ENCODE measurements at regions not wholly inside any gene's neighbourhood (a gene's known extent, or its start where the extent isn't known, plus 50 kb on each side); places are given as distances from the start of the nearest gene placed in this dataset.
A peak's percentile ranks its signal among the peaks of the same experiment; 100 is the strongest.
"Not testable (repeated sequence)": the region's sequence is repeated elsewhere in the genome, so short reads cannot be mapped to it uniquely, and the experiment has no call there.

DNA sequence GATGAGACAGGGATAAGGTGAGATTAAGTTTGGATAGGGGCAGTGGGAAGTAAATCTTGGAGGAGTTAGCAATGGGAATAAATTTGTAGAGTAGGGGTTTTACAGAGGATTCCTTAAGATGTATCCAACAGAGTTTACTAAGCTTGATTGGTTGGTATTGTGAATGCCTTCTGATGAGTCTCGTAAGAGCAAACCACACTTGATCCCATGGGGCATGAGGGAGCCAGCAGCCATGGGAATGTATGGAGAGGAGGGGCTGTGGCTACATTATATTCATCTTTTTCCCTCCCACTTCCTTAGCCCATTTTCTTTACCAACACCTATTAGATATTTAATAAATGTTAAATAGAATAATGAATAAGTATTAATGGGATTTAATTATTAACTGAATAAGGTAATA, 126.6 kb upstream of the NDST3 start:
- Histone ChIP-seq H3K9ac (ENCODE audit: low read depth, low read length, poor library complexity) (no peak overlapping the region), H3K4me2 (ENCODE audit: insufficient read depth, low read length, poor library complexity, severe bottlenecking) (no peak overlapping the region), H3K27ac (replicated peaks; ENCODE audit: low read length) (no peak overlapping the region), H3K9me3 (replicated peaks in 1 of 2; ENCODE audit: control insufficient read depth in 2 of 2, insufficient read depth in 1 of 2, low read depth in 1 of 2, low read length in 2 of 2) (no peaks in the 10 kb centered on the region), H2BK120ac (ENCODE audit: low read depth, low read length) (no peak overlapping the region), H3K14ac (ENCODE audit: low read length) (no peak overlapping the region), H4K8ac (ENCODE audit: low read depth, low read length) (no peak overlapping the region), H3K4ac (ENCODE audit: low read length) (no peak overlapping the region), H2BK5ac (ENCODE audit: low read length) (no peak overlapping the region), H2AK5ac (ENCODE audit: low read depth, low read length) (no peak overlapping the region), H2BK12ac (ENCODE audit: low read length) (no peak overlapping the region), H2AFZ (ENCODE audit: low read length) (no peak overlapping the region), H4K91ac (ENCODE audit: low read depth, low read length, poor library complexity) (no peak overlapping the region), H3K27me3 (ENCODE audit: control insufficient read depth in 3 of 3, insufficient read depth in 3 of 3, low read depth in 1 of 3, low read length in 3 of 3) (no peaks in the 10 kb centered on the region), H3K79me1 (ENCODE audit: low read depth, low read length) (no peaks in the 10 kb centered on the region), H3K36me3 (replicated peaks in 1 of 2; ENCODE audit: control insufficient read depth in 2 of 2, insufficient read depth in 2 of 2, low read length in 2 of 2) (no peaks in the 10 kb centered on the region), H3K18ac (ENCODE audit: low read length) (no peak overlapping the region), H3K4me3 (ENCODE audit: low read length in 2 of 2) (no peak overlapping the region), H3K23ac (ENCODE audit: low read depth, low read length, poor library complexity) (no peak overlapping the region), H3K4me1 (ENCODE audit: control insufficient read depth in 2 of 2, insufficient read depth in 1 of 2, low read depth in 1 of 2, low read length in 2 of 2) (peaks cover 0 to 1% of the 10 kb centered on the region in 2 donors), H2BK15ac (ENCODE audit: low read length) (no peak overlapping the region)
- DNase-seq (ENCODE audit: low spot score), result no peak
- WGBS, 2 donors (ENCODE audit: extremely low coverage in 2 of 2, insufficient read length in 2 of 2, insufficient replicate concordance in 1 of 2), result no CpG with 5 or more reads among the region's 1 CpG

DNA sequence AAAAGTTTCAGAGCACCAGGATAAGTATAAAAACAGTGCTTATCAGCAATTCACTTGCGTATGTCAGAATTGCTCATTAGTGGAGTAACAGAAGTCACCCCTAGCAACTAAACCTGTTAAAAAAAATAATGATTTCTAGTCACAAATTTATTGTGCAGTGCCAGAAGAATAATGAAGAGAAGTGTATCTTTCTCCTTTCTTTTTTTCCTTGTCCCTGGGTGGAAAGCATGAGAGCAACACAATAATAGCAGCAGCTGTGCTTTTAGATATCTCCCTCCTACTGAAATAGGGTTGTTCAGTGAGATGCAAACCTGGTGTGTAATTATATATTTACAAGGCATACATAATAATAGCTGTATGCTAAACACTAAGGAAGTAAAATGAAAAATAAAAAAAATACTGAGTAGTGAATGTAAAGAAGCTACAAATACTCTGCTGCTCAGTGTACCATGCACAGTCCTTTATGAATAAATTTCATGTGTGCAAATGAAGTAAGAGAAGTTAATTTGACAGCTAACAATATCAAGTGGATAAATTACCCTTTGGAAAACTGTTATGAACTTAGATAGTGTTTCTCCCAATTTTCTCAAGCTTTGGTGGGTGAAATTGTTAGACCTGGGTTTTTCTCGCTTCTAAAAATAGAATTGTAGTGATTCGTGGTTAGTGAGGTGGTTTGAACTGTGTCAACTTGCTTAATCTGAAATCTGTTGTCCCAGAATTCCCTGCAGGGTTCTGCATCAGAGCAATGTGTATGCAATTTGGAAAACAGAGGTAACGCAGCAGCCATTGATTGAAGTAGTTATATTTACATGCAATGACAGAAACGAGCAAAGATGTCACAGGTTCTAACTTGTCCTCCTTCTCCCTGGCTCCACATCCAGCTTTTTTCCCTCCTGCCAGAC, 125.7 kb upstream of the NDST3 start:
- Histone ChIP-seq H2BK15ac (ENCODE audit: low read length) (no peak overlapping the region), H2AK5ac (ENCODE audit: low read depth, low read length) (no peak overlapping the region), H3K27ac (replicated peaks; ENCODE audit: low read length) (no peak overlapping the region), H2BK12ac (ENCODE audit: low read length) (no peak overlapping the region), H2AFZ (ENCODE audit: low read length) (no peak overlapping the region), H3K79me1 (ENCODE audit: low read depth, low read length) (no peaks in the 10 kb centered on the region), H3K9me3 (replicated peaks in 1 of 2; ENCODE audit: control insufficient read depth in 2 of 2, insufficient read depth in 1 of 2, low read depth in 1 of 2, low read length in 2 of 2) (no peaks in the 10 kb centered on the region), H3K4me3 (ENCODE audit: low read length in 2 of 2) (no peak overlapping the region), H2BK5ac (ENCODE audit: low read length) (no peak overlapping the region), H3K4ac (ENCODE audit: low read length) (no peak overlapping the region), H4K8ac (ENCODE audit: low read depth, low read length) (no peak overlapping the region), H3K9ac (ENCODE audit: low read depth, low read length, poor library complexity) (no peak overlapping the region), H3K27me3 (ENCODE audit: control insufficient read depth in 3 of 3, insufficient read depth in 3 of 3, low read depth in 1 of 3, low read length in 3 of 3) (no peaks in the 10 kb centered on the region), H3K4me1 (ENCODE audit: control insufficient read depth in 2 of 2, insufficient read depth in 1 of 2, low read depth in 1 of 2, low read length in 2 of 2) (peaks cover 0 to 1% of the 10 kb centered on the region in 2 donors), H3K14ac (ENCODE audit: low read length) (no peak overlapping the region), H4K91ac (ENCODE audit: low read depth, low read length, poor library complexity) (no peak overlapping the region), H3K23ac (ENCODE audit: low read depth, low read length, poor library complexity) (no peak overlapping the region), H3K4me2 (ENCODE audit: insufficient read depth, low read length, poor library complexity, severe bottlenecking) (no peak overlapping the region), H3K36me3 (replicated peaks in 1 of 2; ENCODE audit: control insufficient read depth in 2 of 2, insufficient read depth in 2 of 2, low read length in 2 of 2) (no peaks in the 10 kb centered on the region), H3K18ac (ENCODE audit: low read length) (no peak overlapping the region), H2BK120ac (ENCODE audit: low read depth, low read length) (no peak overlapping the region)
- no peak for DNase-seq (ENCODE audit: low spot score)
- WGBS, 2 donors (ENCODE audit: extremely low coverage in 2 of 2, insufficient read length in 2 of 2, insufficient replicate concordance in 1 of 2), result no CpG with 5 or more reads among the region's 5 CpGs

DNA sequence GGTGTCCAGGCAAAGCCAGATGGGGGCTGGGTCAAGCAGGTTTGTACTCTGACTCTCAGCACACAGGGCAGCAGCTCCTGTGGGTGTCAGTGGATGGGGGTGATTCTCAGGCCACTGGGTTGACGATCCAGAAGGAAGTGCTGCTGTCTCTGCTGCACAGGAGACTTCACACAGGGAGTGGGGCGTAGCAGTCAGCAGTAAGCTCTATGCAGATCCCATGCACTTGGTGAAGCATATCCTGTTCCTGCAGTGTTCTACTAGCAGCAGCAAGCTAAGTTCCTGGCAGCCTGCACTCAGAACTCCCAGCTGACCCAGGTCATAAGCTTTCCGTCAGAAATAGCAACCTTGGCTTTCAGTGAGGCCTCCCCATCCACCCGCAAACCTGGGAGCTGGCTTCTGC, 117.6 kb upstream of the NDST3 start:
- Histone ChIP-seq H3K4ac (ENCODE audit: low read length) (no peak overlapping the region), H3K79me1 (ENCODE audit: low read depth, low read length) (no peaks in the 10 kb centered on the region), H3K4me3 (ENCODE audit: low read length in 2 of 2) (no peak overlapping the region), H2BK12ac (ENCODE audit: low read length) (no peak overlapping the region), H3K27ac (replicated peaks; ENCODE audit: low read length) (no peak overlapping the region), H2AFZ (ENCODE audit: low read length) (no peak overlapping the region), H2AK5ac (ENCODE audit: low read depth, low read length) (no peak overlapping the region), H3K23ac (ENCODE audit: low read depth, low read length, poor library complexity) (no peak overlapping the region), H3K9me3 (replicated peaks in 1 of 2; ENCODE audit: control insufficient read depth in 2 of 2, insufficient read depth in 1 of 2, low read depth in 1 of 2, low read length in 2 of 2) (no peaks in the 10 kb centered on the region), H2BK120ac (ENCODE audit: low read depth, low read length) (no peak overlapping the region), H4K91ac (ENCODE audit: low read depth, low read length, poor library complexity) (no peak overlapping the region), H3K36me3 (replicated peaks in 1 of 2; ENCODE audit: control insufficient read depth in 2 of 2, insufficient read depth in 2 of 2, low read length in 2 of 2) (no peaks in the 10 kb centered on the region), H3K18ac (ENCODE audit: low read length) (no peak overlapping the region), H4K8ac (ENCODE audit: low read depth, low read length) (no peak overlapping the region), H2BK5ac (ENCODE audit: low read length) (no peak overlapping the region), H2BK15ac (ENCODE audit: low read length) (no peak overlapping the region), H3K14ac (ENCODE audit: low read length) (no peak overlapping the region), H3K9ac (ENCODE audit: low read depth, low read length, poor library complexity) (no peak overlapping the region), H3K4me2 (ENCODE audit: insufficient read depth, low read length, poor library complexity, severe bottlenecking) (no peak overlapping the region), H3K27me3 (ENCODE audit: control insufficient read depth in 3 of 3, insufficient read depth in 3 of 3, low read depth in 1 of 3, low read length in 3 of 3) (no peaks in the 10 kb centered on the region), H3K4me1 (ENCODE audit: control insufficient read depth in 2 of 2, insufficient read depth in 1 of 2, low read depth in 1 of 2, low read length in 2 of 2) (no peaks in the 10 kb centered on the region)
- no CpG with 5 or more reads among the region's 4 CpGs for WGBS, 2 donors (ENCODE audit: extremely low coverage in 2 of 2, insufficient read length in 2 of 2, insufficient replicate concordance in 1 of 2)
- no peak for DNase-seq (ENCODE audit: low spot score)

DNA sequence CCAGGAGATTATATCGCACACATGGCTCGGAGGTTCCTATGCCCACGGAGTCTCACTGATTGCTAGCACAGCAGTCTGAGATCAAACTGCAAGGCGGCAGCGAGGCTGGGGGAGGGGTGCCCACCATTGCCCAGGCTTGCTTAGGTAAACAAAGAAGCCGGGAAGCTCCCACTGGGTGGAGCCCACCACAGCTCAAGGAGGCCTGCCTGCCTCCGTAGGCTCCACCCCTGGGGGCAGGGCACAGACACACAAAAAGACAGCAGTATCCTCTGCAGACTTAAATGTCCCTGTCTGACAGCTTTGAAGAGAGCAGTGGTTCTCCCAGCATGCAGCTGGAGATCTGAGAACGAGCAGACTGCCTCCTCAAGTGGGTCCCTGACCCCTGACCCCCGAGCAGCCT, 112.0 kb upstream of the NDST3 start:
- H3K23ac ChIP-seq (ENCODE audit: low read depth, low read length, poor library complexity); H3K4ac ChIP-seq (ENCODE audit: low read length): not testable (repeated sequence)
- H2AFZ ChIP-seq (ENCODE audit: low read length), result peak overlapping the region; percentile 53

More for the DNA sequence above, 112.0 kb upstream of the NDST3 start:
- H4K91ac ChIP-seq (ENCODE audit: low read depth, low read length, poor library complexity); H3K4me1 ChIP-seq (ENCODE audit: control insufficient read depth in 2 of 2, insufficient read depth in 1 of 2, low read depth in 1 of 2, low read length in 2 of 2); H2BK5ac ChIP-seq (ENCODE audit: low read length); H3K9ac ChIP-seq (ENCODE audit: low read depth, low read length, poor library complexity); H2AK5ac ChIP-seq (ENCODE audit: low read depth, low read length); H3K14ac ChIP-seq (ENCODE audit: low read length); H2BK12ac ChIP-seq (ENCODE audit: low read length); H3K27me3 ChIP-seq (ENCODE audit: control insufficient read depth in 3 of 3, insufficient read depth in 3 of 3, low read depth in 1 of 3, low read length in 3 of 3); H3K79me1 ChIP-seq (ENCODE audit: low read depth, low read length); H3K36me3 ChIP-seq (replicated peaks in 1 of 2; ENCODE audit: control insufficient read depth in 2 of 2, insufficient read depth in 2 of 2, low read length in 2 of 2); H3K4me3 ChIP-seq (ENCODE audit: low read length in 2 of 2); H3K4me2 ChIP-seq (ENCODE audit: insufficient read depth, low read length, poor library complexity, severe bottlenecking); DNase-seq (ENCODE audit: low spot score); H4K8ac ChIP-seq (ENCODE audit: low read depth, low read length); H3K18ac ChIP-seq (ENCODE audit: low read length); H2BK15ac ChIP-seq (ENCODE audit: low read length); H3K9me3 ChIP-seq (replicated peaks in 1 of 2; ENCODE audit: control insufficient read depth in 2 of 2, insufficient read depth in 1 of 2, low read depth in 1 of 2, low read length in 2 of 2); H2BK120ac ChIP-seq (ENCODE audit: low read depth, low read length); H3K27ac ChIP-seq (replicated peaks; ENCODE audit: low read length): not testable (repeated sequence)
- WGBS, 2 donors (ENCODE audit: extremely low coverage in 2 of 2, insufficient read length in 2 of 2, insufficient replicate concordance in 1 of 2), result no CpG with 5 or more reads among the region's 9 CpGs

Measured in neuronal stem cell (in vitro differentiated cells).